Sciatic nerve (tissue), 2 donors: ENCODE measurements at regions not wholly inside any gene's neighbourhood (a gene's known extent, or its start where the extent isn't known, plus 50 kb on each side); places are given as distances from the start of the nearest gene placed in this dataset.
A peak's percentile ranks its signal among the peaks of the same experiment; 100 is the strongest.
"Not testable (repeated sequence)": the region's sequence is repeated elsewhere in the genome, so short reads cannot be mapped to it uniquely, and the experiment has no call there.

Experiments
- ATAC-seq: fragments of 200-7000 bp; cut with Tn5 transposase; one replicate; pipeline ENCODE4 v1.9.1; 2020; ENCODE audit warnings: mild to moderate bottlenecking, moderate library complexity
- DNase-seq: peaks from one replicate; pipeline ENCODE4 v3.0.0-alpha.2; 2020; ENCODE audit warnings: low spot score
- intact Hi-C: fragments of 100-400 bp; cut with DNase I; formaldehyde crosslinking; loops from one replicate; pipeline ENCODE4 v1.14.2; 2022
- donor health status: DM: no; HTN: no; CAD: no.
- donor health status: DM: no; HTN: no; CAD: no.

DNA sequence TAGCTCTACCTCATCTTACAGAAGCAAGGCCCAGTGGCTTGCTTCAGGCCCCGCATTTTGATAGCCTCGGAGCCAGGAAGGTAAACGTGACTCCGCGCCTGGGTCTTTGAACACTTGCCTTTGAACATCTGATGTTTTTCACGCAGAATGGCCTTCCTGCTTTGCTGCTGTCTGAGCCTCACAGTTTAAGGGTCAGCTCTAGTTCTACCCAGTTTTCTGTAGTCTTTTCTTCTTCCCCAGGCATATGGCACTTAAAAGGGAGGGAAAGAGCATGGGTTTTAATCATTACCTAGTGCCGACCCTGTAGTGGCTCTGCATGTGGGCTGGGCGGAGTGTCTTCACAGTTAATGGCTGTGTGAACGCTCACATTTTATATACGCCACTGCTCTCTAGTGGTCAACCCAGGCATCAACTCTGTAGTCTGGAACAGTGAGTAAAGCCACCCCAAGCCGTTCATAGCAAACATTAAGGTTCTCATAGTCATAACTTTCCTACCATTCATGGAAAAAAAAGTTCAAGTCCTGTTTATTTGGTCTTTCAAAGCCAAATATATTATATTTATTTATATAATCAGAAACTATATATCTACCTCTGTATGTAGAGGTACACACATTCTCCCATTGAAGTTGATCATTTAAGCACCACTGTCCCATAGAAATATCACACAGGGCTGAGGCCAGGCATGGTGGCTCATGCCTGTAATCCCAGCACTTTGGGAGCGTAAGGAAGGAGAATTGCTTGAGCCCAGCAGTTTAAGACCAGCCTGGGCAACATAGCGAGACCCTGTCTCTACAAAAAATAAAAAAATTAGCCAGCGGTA lies 78.1 kb downstream of the IER5 start:
- ATAC-seq (peak; percentile 97), DNase-seq (peak; percentile 74)
- intact Hi-C loops: loop anchor here (2.0 to 10.0 kb wide), 2 partner anchors 38 to 632 kb away; no protein-coding TSS in a partner anchor

DNA sequence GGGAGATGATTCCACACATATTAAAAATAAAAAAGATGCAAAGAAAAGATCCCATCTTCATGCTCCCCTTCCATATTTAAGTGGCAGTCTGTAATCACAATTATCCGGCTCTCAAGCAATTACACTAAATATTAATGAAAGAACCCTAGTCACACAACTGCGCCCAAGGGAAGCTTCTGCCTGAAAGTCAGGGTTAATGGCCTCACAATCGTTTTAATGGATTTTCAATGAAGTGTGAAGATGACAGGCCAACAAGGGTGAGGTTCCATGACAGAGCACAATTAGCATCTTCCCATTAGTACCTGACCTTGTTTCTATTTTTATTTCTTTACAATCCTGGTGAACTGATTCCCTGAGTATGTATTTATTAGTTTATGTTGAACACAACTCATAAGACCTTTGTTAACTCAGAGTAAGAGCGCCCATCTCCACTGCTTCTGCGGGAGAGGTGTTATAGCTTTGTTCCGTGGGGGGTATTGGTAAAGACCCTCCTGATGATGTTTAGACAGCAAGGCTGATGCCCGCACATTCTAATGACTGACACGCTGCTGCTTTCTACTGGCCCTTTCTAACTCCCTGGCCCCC lies 80.9 kb downstream of the IER5 start:
- intact Hi-C loops: loop anchor here (10.0 kb wide), 1 partner anchor 635 kb away; no protein-coding TSS in a partner anchor
- DNase-seq: no peak
- ATAC-seq: no peak

DNA sequence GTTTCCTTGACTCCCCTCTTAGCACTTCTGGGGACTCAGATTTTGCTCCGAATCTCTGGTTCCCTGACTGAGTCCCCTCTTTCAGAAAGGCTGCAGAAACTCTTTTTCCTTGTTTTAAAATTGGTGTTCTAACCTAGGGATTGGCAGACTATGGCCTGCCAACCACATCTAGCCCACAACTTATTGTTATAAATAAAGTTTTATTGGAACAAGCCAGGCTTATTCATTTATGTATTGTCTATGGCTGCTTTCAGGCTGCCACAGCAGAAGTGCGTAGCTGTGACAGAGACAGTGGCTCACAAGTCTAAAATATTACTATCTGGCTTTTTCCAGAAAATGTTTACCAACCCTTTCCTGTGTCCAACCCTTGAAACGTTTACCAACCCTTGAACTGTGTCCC lies 81.7 kb downstream of the IER5 start:
- no peak for ATAC-seq

DNA sequence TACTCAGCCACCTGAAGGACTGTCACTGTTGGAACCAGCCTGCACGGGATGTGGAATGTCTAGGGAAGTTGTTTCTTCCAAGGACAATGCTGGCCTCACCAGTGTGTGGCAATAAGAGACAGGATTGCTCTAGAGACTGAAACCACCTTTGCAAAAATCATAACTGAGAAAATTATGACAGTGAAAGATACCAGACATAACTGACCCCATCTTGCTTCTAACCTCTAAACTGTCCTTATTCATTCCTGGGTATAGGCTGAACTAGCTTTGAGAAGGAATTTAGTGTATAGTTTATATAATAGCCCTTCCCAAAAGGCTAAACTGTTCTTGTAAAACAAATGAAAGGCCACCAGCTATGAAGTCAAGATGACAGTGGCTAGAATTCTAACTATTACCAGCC lies 83.6 kb downstream of the IER5 start:
- DNase-seq: no peak
- intact Hi-C loops: no loop called here
- no peak for ATAC-seq

More for the DNA sequence above, 81.7 kb downstream of the IER5 start:
- DNase-seq: no peak
- intact Hi-C loops: no loop called here

DNA sequence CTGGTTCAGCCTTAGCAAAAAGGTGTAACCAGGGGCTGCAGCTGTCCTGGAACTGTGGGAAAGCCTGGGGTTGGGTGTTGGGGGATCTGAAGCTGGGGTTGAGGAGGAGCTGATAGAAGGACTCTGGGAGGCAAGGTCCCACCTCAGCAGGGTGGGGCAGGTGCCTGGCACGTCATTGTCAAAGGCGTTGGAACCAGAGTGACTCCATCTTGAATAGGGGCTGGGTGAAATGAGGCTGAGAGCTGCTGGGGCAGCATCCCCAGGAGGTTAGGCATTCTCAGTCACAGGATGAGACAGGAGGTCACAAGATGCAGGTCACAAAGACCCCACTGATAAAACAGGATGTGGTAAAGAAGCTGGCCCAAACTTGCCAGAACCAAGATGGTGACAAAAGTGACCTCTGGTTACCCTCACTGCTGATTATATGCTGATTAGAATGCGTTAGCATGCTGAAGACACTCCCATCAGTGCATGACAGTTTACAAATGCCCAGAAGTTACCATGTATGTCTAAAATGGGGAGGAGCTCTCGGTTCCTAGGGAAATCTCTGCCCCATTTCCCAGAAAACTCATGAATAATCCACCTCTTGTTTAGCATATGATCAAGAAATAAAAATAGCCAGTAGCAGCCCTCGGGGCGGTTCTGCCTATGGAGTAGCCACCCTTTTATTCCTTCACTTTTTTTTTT lies 85.4 kb downstream of the IER5 start:
- DNase-seq: no peak
- intact Hi-C loops: no loop called here
- no peak for ATAC-seq

DNA sequence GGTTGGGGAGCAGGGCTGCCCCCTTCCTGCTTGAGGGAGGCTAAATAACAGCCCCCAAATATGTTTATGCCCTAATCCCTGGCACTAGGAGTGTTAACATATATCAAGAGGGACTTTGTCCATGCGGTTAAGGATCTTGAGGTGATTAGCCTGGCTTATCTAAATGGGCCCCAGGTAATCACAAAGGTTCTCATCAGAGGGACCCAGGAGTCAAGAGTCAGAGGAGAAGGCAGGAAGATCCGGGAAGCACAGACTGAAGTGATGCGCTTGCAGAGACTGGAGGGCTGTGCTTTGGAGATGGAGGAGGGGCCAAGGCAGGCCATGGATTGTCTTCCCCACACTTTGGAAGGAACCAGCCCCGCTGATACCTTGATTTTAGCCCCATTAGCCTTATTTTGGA lies 86.4 kb downstream of the IER5 start:
- intact Hi-C loops: no loop called here

DNA sequence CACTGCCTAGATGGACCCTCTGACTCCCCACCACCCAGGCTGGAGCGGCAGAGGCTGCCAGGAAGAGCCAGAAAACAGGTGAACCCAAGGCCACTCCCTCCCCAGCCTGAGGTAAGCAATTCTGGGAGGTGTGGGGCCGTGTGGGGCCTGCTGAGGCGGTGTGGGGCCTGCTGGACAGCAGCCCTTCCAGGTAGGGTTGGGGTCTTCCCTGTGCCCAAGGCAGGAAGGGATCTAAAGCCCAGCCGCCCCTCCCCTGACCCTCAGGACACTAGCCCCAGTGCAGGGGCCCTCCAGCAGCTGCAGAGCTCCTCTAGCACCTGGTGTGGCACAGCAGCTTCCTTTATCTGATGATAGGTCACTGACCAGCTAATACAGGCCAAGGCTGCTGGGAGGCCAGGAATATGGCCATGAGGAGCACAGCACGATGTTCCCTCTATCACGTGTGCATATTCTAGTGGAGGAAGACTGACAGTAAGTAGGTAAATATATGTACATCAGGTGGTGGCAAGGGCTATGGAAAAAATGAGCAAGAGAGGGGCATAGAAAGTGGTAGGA lies 86.9 kb downstream of the IER5 start:
- ATAC-seq (no peak), DNase-seq (no peak)
- intact Hi-C loops: no loop called here

More for the DNA sequence above, 86.4 kb downstream of the IER5 start:
- DNase-seq (no peak), ATAC-seq (no peak)

DNA sequence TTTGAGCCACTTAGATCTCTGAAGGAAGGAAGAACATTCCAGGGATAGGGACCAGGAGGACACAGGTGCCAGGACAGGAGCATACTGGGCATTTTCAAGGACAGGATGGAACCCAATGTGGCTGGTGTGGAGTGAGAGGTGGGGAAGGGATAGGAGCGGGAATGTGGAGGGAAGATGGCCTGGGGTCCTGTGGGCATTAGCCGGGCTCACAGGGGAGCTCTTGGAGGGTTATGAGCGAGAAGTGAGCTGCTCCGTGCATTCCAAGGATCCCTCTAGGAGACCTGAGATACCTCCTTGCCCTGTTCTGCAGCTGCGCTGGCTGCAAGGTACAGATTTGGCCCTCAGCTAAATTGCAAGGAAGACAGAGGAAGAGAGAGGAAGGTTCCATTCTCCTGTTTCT lies 87.5 kb downstream of the IER5 start:
- ATAC-seq (no peak), DNase-seq (no peak)
- intact Hi-C loops: no loop called here

DNA sequence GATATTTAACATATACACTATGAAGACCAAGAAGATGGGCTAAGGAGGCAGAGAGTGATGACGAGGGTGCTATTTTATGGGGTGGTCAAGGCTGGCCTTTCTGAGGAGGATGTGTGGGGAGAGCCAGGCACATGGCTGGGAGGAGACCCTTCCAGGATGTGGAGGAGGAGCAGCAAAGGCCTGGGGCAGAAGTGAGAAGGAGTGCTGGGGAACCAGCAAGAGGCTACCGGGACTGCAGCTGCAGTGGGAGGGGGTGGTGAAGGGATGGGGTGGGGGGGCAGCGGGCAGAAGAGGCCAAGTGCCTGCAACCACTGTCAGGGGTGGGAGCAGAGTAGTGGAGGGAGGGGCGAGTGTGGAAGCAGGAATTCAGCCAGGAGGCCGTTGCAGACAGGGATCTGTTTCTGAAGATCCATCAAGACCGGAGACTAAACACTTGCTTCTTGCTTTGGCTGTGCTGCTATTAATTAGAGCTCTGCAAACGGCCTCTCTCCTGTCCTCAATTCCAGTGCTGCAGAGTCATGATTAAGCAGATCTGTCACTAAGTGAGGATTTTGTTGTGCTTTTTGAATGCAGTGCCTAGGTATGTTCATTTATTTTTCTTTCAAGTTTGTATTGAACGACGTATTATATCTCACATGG lies 89.9 kb downstream of the IER5 start:
- ATAC-seq: no peak

DNA sequence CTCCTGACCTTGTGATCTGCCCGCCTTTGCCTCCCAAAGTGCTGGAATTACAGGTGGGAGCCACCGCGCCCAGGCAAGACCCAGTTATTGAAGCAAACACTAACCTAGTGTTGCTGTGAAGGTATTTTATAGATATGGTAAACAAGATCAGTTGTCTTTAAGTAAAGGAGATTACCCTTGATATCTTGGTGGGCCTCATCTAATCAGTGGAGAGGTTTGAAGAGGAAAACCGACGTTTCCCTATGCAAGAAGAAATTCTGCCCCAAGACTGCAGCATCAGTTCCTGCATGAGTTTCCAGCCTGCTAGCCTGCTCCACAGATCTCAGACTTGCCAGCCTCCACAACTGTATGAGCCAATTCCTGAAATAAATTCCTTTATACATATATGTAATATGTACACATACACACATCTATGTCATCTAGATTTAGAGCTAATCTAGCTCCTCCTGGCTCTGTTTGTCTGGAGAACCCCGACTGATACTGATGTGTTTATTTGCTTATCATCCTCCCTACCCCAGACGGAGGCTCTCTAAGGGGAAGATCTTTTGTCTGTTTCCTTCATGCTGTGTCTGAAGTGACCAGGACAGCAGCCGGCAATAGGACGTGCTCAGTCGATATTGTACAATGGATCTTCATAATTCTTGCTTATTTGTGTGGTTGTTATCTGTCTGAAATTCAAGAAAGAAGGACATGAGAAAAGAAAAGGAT lies 90.9 kb downstream of the IER5 start:
- intact Hi-C loops: no loop called here
- DNase-seq: no peak
- ATAC-seq: peak; percentile 35

More for the DNA sequence above, 89.9 kb downstream of the IER5 start:
- intact Hi-C loops: no loop called here
- no peak for DNase-seq

DNA sequence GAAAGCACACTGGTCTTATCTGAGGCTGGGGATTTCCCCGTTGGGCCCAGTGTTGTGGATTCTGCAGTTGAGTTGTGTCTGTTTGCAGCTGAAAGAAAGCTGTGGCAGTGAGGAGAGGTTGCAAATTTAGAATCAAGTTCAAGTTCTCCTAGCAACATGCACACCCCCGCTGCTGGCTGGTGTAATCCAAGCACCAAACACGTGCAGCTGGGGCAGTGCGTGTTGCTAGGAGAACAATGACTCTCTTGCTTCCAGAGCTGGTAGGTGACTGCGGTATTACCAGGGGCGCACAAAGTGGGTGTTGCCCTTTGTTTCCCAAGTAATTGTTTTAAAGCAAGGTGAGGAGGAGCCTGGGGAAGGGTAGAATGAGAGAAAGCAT lies 91.5 kb downstream of the IER5 start:
- DNase-seq: peak; percentile 79
- intact Hi-C loops: no loop called here
- peak; percentile 92 for ATAC-seq

DNA sequence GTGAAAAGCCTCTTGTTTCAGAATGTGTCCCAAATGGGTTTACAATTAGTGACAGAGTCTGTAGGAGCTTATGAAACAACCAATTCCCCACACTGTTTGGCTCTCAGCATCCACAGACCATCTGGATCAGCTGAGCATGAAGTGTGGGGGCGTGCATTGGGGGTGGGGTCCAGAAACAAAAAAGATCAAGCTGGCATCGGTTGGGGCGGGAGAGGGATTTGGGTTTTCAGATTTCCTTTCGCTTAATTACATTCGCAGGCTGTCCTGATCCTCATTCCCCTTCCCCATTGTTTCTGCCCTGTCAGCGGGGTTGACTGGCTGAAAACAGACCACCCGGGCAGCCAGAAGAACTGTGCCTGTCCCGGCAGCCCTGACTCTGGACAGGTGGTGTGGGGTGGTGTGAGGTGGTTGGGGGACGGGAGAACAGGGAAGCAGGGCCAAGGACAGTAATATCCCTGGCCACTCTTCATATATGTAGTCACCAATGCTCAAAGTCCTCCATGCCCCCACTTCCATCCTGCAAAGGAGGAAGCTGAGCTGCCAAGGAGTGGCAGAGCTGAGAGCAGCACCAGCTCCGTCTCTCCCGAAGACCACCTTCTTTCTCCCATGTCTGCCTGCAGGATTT lies 92.0 kb downstream of the IER5 start:
- peak; percentile 65 for ATAC-seq
- DNase-seq: no peak
- intact Hi-C loops: no loop called here

DNA sequence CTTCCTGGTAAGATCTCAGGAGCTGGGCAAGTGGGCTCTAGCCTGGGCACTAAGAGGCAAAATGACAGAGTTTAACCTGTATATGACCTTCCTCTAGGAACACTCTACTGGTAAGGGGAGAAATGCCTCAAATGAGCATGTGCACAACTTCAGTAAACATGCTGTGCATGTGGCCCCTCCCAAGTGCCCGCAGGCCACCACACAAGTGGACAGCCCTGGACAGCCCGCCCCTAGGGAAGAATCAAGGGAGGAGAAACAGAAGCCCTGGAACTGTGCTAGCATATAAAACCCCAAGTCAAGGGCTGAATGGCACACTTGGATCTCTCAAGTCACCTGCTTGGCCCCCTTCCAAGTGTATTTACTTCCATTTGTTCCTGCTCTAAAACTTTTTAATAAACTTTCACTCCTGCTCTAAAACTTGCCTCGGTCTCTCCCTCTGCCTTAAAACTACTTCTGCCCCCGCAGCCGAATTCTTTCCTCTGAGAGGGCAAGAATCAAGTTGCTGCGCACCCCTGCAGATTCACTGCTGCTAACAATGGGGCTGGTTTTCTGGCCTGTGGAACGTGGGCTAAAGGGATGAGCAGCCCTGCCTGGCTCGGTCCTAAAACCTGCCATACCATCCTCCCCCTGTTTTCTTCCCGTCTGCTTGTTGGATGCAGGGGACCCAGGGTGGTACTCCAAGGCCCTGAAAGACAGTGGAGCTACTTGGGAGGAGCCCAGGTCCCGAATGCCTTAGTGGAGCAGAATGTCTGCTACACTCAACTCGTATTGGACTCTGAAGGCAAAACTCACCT lies 93.5 kb downstream of the IER5 start:
- ATAC-seq: no peak
- intact Hi-C loops: no loop called here
- no peak for DNase-seq

DNA sequence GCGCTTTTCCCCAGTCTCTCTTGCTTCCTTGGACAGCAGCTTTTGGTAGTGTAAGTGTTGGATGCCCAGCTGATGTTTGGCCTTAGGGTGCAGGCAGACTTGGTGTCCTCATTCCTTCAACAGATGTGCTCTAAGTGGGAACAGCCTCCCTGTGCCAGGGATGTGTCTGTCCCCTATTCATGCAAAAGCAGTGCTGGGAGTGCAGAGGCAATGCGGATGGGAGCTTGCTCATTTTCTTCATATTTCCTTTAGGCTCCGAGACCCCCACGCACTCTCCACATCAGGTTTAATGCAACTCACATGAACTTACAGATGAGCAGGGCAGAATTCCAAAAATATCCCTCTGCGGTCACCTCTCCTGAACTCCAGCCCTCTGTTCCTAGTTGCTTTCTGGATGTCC lies 96.1 kb downstream of the IER5 start:
- intact Hi-C loops: loop anchor here (5.0 kb wide), 1 partner anchor 243 kb away; no protein-coding TSS in a partner anchor
- DNase-seq: no peak

DNA sequence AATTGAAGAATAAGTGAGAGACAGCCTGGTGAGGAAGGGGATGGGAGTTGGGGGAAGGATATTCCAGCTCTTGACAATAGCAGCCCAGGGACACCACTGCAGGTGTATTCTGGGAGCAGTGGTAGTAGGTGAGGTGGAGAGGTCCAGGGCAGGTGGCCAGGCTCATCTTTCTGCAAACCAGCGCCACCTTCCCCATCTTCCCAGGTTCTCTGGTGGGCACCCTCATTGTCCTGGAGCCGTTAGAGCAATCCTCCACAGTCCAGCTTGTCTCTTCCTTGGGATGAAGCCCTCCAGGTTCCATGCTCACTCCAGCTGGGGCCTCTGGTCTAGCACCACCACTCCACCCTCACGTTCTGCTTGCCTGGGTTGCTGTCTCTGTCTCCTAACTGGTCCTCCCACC lies 97.0 kb downstream of the IER5 start:
- ATAC-seq: no peak

More for the DNA sequence above, 96.1 kb downstream of the IER5 start:
- no peak for ATAC-seq

DNA sequence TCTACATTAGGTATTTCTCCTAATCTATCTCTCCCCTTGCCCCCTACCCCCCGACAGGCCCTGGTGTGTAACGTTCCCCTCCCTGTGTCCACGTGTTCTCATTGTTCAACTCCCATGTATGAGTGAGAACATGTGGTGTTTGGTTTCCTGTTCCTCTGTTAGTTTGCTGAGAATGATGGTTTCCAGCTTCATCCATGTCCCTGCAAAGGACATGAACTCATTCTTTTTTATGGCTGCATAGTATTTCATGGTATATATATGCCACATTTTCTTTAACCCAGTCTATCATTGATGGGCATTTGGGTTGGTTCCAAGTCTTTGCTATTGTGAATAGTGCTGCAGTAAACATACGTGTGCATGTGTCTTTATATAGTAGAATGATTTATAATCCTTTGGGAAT lies 97.6 kb downstream of the IER5 start:
- intact Hi-C loops: loop anchor here (5.0 kb wide), 1 partner anchor 241 kb away; no protein-coding TSS in a partner anchor
- not testable (repeated sequence) for DNase-seq, ATAC-seq

More for the DNA sequence above, 97.0 kb downstream of the IER5 start:
- intact Hi-C loops: loop anchor here (5.0 kb wide), 1 partner anchor 242 kb away; no protein-coding TSS in a partner anchor
- DNase-seq: no peak
